WTC11 (cell line): ENCODE measurements at regions not wholly inside any gene's neighbourhood (a gene's known extent, or its start where the extent isn't known, plus 50 kb on each side); places are given as distances from the start of the nearest gene placed in this dataset.

Experiments
- ATAC-seq: fragments of 200-7000 bp; cut with Tn5 transposase; 2 replicates; pipeline ENCODE4 v1.10.0; 2021; ENCODE audit warnings: mild to moderate bottlenecking, moderate library complexity
- CTCF ChIA-PET: fragments of 300-600 bp; sonication (Branson Sonifier 250); formaldehyde crosslinking; loops from one replicate; lab custom pipeline; 2021; ENCODE audit warnings: antibody characterized with exemption; lab: Charles Lee
- POLR2A ChIA-PET: fragments of 350-600 bp; sonication (Branson Sonifier 250); formaldehyde crosslinking; loops from one replicate; lab custom pipeline; 2021; ENCODE audit warnings: antibody characterized with exemption; lab: Charles Lee
- DNase-seq: peaks from one replicate; pipeline ENCODE4 v3.0.0; 2021; ENCODE audit warnings: low spot score
- H3K27ac Mint-ChIP-seq: 2 replicates; pipeline ENCODE4 v1.8.0; 2021; ENCODE audit warnings: mixed read lengths
- H3K27me3 Mint-ChIP-seq: 2 replicates; pipeline ENCODE4 v1.8.0; 2021; ENCODE audit warnings: low read depth, mild to moderate bottlenecking, moderate library complexity, mixed read lengths
- H3K36me3 Mint-ChIP-seq: 2 replicates; pipeline ENCODE4 v1.8.0; 2021; ENCODE audit warnings: mixed read lengths
- H3K4me1 Mint-ChIP-seq: 2 replicates; pipeline ENCODE4 v1.8.0; 2022; ENCODE audit warnings: mixed read lengths
- H3K4me3 Mint-ChIP-seq: 2 replicates; pipeline ENCODE4 v1.8.0; 2021; ENCODE audit warnings: mild to moderate bottlenecking, moderate library complexity, mixed read lengths
- H3K9me3 Mint-ChIP-seq: 2 replicates; pipeline ENCODE4 v1.8.0; 2021; ENCODE audit warnings: mixed read lengths
- ARID4B ChIP-seq: sonication (generic); formaldehyde crosslinking; IDR thresholded peaks from 2 replicates; pipeline ENCODE4 v1.8.0; 2023; ENCODE audit warnings: missing genetic modification reagents, mild to moderate bottlenecking, borderline replicate concordance
- ATF6 ChIP-seq: sonication (generic); formaldehyde crosslinking; IDR thresholded peaks from 2 replicates; pipeline ENCODE4 v1.8.1; 2023; ENCODE audit warnings: mild to moderate bottlenecking, missing genetic modification reagents
- E2F4 ChIP-seq: sonication (generic); formaldehyde crosslinking; IDR thresholded peaks from 2 replicates; pipeline ENCODE4 v1.8.1; 2022; ENCODE audit warnings: low read depth, mild to moderate bottlenecking, moderate library complexity, missing genetic modification reagents, borderline replicate concordance
- ELF4 ChIP-seq: sonication (generic); formaldehyde crosslinking; IDR thresholded peaks from 2 replicates; pipeline ENCODE4 v1.8.1; 2022; ENCODE audit warnings: low read depth, mild to moderate bottlenecking, moderate library complexity, missing genetic modification reagents
- ETV6 ChIP-seq: sonication (generic); formaldehyde crosslinking; IDR thresholded peaks from 2 replicates; pipeline ENCODE4 v1.8.1; 2022; ENCODE audit warnings: mild to moderate bottlenecking, missing genetic modification reagents
- IRF2 ChIP-seq: sonication (generic); formaldehyde crosslinking; IDR thresholded peaks from 2 replicates; pipeline ENCODE4 v1.8.0; 2022; ENCODE audit warnings: low read depth, missing genetic modification reagents, borderline replicate concordance
- MLX ChIP-seq: sonication (generic); formaldehyde crosslinking; IDR thresholded peaks from 2 replicates; pipeline ENCODE4 v1.8.1; 2023; ENCODE audit warnings: mild to moderate bottlenecking, missing genetic modification reagents, moderate library complexity
- PREB ChIP-seq: sonication (generic); formaldehyde crosslinking; IDR thresholded peaks from 2 replicates; pipeline ENCODE4 v1.8.1; 2022; ENCODE audit warnings: mild to moderate bottlenecking, missing genetic modification reagents, moderate library complexity, borderline replicate concordance
- RORB ChIP-seq: fragments of 250-450 bp; sonication (Bioruptor Pico); IDR thresholded peaks from 2 replicates; pipeline ENCODE4 v1.9.0; 2021; ENCODE audit warnings: mild to moderate bottlenecking
- SP1 ChIP-seq: sonication (generic); formaldehyde crosslinking; conservative IDR thresholded peaks from 2 replicates; pipeline ENCODE4 v1.8.1; 2022; ENCODE audit warnings: missing genetic modification reagents
- STAT6 ChIP-seq: sonication (generic); formaldehyde crosslinking; conservative IDR thresholded peaks from 2 replicates; pipeline ENCODE4 v1.8.1; 2023; ENCODE audit warnings: mild to moderate bottlenecking, low read depth, missing genetic modification reagents, moderate library complexity
- TCF7 ChIP-seq: sonication (generic); formaldehyde crosslinking; IDR thresholded peaks from 2 replicates; pipeline ENCODE4 v1.8.0; 2022; ENCODE audit warnings: mild to moderate bottlenecking, low read depth, missing genetic modification reagents, moderate library complexity
- ZMAT4 ChIP-seq: fragments of 250-450 bp; sonication (Bioruptor Pico); IDR thresholded peaks from 2 replicates; pipeline ENCODE4 v1.9.0; 2021; ENCODE audit warnings: mild to moderate bottlenecking
- ZNF138 ChIP-seq: sonication (generic); formaldehyde crosslinking; conservative IDR thresholded peaks from 2 replicates; pipeline ENCODE4 v1.8.1; 2022; ENCODE audit warnings: mild to moderate bottlenecking, moderate library complexity, missing genetic modification reagents
- ZNF532 ChIP-seq: fragments of 250-450 bp; sonication (Bioruptor Pico); IDR thresholded peaks from 2 replicates; pipeline ENCODE4 v1.9.0; 2021; ENCODE audit warnings: mild to moderate bottlenecking, borderline replicate concordance
- ZSCAN18 ChIP-seq: fragments of 250-450 bp; sonication (Bioruptor Pico); IDR thresholded peaks from 2 replicates; pipeline ENCODE4 v2.1.2; 2022; ENCODE audit warnings: mild to moderate bottlenecking, moderate library complexity

- no peaks in the 10 kb centered on the region for H3K36me3 Mint-ChIP-seq
- no peaks in the 10 kb centered on the region; the same call in 1 of the 2 replicates for H3K27me3 Mint-ChIP-seq
- ATAC-seq (no peak), DNase-seq (no peak)
- POLR2A ChIA-PET, result no interaction called here
- TF ChIP-seq STAT6 (CRISPR knock-in tag) (no peak), ARID4B (CRISPR knock-in tag) (no peak), ZMAT4 (CRISPR knock-in tag) (no peak), SP1 (no peak), ATF6 (CRISPR knock-in tag) (no peak)
- CTCF ChIA-PET, result no interaction called here
- H3K4me1 Mint-ChIP-seq, result no peaks in the 10 kb centered on the region; the same call in 1 of the 2 replicates
- no peaks in the 10 kb centered on the region for H3K9me3 Mint-ChIP-seq
- H3K4me3 Mint-ChIP-seq, result no peak overlapping the region
- no peak overlapping the region for H3K27ac Mint-ChIP-seq
Observed at GRCh38 chr6:67974931-67975330, 660.2 kb upstream of the ADGRB3 start.

GRCh38 chr6:67971812-67972211, 663.3 kb upstream of the ADGRB3 start:
- CTCF ChIA-PET, result no interaction called here
- Mint-ChIP-seq H3K27ac (no peak overlapping the region), H3K36me3 (no peaks in the 10 kb centered on the region), H3K27me3 (no peaks in the 10 kb centered on the region), H3K9me3 (no peaks in the 10 kb centered on the region), H3K4me3 (no peak overlapping the region), H3K4me1 (no peaks in the 10 kb centered on the region)
- ATAC-seq, result no peak
- POLR2A ChIA-PET, result no interaction called here
- no peak for DNase-seq
- no peak for TF ChIP-seq ZNF532
- no peak for TF ChIP-seq TCF7
- TF ChIP-seq ELF4, result no peak
- no peak for TF ChIP-seq RORB (CRISPR knock-in tag)
- TF ChIP-seq E2F4, result no peak
- TF ChIP-seq MLX (CRISPR knock-in tag), result no peak
- no peak for TF ChIP-seq ETV6 (CRISPR knock-in tag)
- no peak for TF ChIP-seq ZSCAN18 (CRISPR knock-in tag)
- no peak for TF ChIP-seq PREB (CRISPR knock-in tag)
- TF ChIP-seq ZNF138 (CRISPR knock-in tag), result no peak
- no peak for TF ChIP-seq IRF2 (CRISPR knock-in tag)
